Stimulated activated CD8-positive, alpha-beta memory T cell treated with anti-CD3 and anti-CD28 coated beads, Interleukin-12 subunit alpha, Interleukin-12 subunit beta, amount 100 ng/mL, for 24 hours (primary cell): ENCODE measurements at regions not wholly inside any gene's neighbourhood (a gene's known extent, or its start where the extent isn't known, plus 50 kb on each side); places are given as distances from the start of the nearest gene placed in this dataset.
"Not testable (repeated sequence)": the region's sequence is repeated elsewhere in the genome, so short reads cannot be mapped to it uniquely, and the experiment has no call there.

ENCODE experiments used
- DNase-seq: peaks from one replicate; pipeline ENCODE4 v3.0.0-alpha.2; 2020; ENCODE audit errors: extremely low read depth

DNA sequence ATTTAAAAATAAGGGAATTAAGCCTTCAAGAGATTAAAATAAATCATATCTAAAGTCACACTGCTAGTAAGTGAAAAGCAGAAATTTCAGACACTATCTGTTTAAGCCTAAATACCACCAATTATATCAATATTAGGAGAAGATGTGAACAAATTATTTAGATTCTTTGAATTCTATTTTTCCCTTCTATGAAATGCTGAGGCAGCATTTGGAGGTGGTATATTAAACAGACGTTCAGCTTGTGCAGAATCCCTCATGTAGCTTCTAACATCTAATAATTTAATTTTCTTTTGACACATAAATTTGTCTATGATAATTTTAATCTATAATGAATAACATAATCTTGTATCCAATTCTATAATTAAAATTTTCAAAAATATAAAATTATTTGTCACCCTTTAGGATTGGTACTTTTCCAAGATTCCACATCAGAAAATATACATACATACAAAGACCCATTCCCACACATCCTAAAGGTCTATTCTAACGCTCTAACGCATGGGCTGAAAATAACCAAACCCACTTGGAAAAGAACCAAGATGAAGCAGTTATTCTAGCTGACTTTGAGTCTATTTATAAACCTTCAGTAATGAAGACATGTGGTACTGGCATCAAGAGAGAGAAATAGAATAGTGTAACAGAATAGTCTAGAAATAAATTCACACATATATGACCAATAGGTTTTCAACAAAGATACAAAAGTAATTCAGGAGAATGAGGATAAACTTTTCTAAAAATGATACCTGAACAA is 751.8 kb downstream of the GALC start:
- DNase-seq, result no peak

GRCh38 chr14:87240319-87240718 is 752.7 kb downstream of the GALC start:
- not testable (repeated sequence) for DNase-seq

DNA sequence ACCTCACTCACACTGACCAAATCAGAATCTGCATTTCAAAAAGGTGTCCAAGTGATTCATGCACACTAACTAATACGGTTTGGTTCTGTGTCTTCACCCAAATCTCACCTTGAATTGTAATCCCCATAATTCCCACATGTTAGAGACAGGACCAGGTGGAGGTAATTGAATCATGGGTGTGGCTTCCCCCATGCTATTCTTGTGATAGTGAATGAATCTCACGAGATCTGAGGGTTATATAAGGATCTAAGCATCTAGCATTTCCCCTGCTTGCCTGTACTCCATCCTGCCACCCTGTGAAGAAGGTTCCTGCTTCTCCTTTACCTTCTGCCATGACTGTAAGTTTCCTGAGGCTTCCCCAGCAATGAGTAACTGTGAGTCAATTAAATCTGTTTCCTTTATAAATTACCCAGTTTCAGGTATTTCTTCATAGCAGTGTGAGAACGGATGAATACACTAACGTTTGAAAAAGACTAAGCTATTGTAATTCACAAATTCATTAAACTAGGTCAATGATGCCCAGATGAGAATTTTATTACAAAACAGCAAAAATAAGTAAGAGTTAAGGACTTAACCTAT is 759.1 kb downstream of the GALC start:
- DNase-seq, result no peak

- no peak for DNase-seq
Measured at GRCh38 chr14:87233266-87233665, 759.7 kb downstream of the GALC start.

- DNase-seq, result no peak
Measured at GRCh38 chr14:87231336-87232026, 761.5 kb downstream of the GALC start.

DNA sequence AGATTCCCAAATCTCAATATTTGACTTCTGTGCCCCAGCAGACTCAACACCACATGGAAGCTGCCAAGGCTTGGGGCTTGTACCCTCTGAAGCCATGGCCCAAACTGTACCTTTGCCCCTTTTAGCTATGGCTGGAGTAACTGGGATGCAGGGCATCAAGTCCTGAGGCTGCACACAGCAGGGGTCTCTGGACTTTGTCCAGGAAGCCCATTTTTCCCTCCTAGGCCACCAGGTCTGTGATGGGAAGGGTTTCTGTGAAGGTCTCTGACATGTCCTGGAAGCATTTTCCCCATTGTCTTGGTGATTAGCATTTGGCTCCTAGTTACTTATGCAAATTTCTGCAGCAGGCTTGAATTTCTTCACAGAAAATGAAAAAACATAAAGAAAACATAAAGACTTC is 762.3 kb downstream of the GALC start:
- no peak for DNase-seq

DNA sequence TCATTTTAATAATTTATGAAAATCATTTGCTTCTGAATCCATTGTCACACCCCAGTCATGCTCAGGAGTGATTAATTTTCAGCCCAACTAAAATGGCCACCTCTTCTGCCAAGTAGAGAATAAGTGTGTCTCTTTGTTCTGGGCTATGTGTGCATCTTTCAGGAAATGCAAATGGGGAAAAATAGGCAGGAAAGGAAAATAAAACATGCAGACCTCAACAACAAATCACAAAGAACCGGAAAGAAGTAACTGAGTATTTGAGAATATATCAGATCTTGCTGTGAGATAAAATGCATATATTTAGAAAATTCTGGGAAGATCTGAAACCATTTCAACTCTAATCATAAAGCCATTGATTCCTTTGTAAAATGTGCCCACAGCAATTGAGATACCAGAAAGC is 763.9 kb downstream of the GALC start:
- no peak for DNase-seq

DNA sequence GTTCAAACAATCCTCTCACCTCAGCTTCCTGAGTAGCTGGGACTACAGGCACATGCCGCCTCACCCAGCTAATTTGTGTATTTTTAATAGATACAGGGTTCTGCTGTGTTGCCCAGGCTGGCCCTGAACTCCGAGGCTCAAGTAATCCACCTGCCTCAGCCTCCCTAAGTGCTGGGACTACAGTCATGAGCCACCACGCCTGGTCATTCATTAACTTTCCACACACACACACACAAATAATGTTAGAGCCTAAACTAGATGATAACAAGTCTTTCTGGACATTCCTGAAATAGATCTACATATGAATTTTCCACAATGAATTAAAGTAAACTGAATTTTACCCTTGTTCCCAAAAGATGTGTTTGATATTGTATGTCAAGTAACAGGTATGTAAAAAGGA is 776.0 kb downstream of the GALC start:
- no peak for DNase-seq

- no peak for DNase-seq
Measured at GRCh38 chr14:87214558-87214957, 778.4 kb downstream of the GALC start.

DNA sequence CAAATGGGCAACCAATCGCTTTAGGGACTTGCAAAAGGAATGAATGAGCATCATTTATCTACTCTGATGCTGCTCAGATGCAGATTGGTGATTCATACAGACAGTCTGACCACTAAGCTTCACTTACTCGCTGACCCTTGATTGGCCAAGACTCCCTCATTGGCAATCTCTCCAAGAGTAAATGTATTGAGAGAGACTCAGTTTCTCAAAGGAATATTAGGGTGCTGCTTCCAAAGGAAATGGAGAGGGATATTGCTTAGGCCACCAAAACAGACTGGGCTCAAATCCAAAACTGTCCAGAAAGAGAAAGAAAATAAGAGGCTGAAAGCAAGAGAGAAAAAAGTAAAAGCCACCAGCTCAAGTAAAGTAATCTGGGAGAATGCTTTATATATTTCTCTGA is 785.2 kb downstream of the GALC start:
- no peak for DNase-seq

GRCh38 chr14:87205811-87206210 is 787.2 kb downstream of the GALC start:
- DNase-seq, result no peak

- DNase-seq, result no peak
Measured at GRCh38 chr14:87203346-87203745, 789.6 kb downstream of the GALC start.

DNA sequence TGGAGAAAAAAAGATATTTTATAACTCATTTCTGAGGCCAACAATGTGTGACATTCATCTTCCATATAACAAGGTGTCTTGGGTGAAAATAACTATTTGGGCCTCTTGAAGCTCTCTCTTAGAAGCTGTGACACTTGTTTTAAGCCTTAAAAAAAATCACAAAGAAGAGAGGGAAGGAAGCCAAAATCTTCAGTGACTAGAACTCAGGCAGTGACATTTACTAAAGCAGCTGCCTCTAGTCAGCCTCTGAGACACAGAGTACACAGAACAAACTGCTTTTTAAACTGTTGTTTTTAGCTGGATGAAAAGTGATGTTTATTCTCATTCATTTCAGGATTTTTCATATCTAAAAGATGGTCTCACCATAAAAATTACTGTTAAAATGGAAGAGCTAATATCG is 793.6 kb downstream of the GALC start:
- no peak for DNase-seq

DNA sequence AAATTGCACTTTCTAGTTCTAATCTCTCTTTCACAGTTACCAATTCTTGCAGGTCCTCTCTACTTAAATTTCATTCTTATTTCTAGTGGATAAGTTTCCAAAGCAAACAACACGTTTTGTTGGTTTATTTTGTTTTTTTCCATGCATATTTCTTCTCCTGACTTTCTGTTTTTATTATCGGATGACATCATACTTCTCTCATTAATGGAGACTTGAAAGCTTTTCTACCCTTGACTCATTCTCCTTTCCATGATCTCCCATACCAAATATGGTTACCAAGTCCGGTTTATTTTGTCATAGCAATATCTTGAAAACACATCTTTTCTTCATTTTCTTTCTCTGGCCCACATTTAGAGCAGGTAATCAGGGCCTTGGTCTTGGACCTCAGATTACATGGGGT is 796.5 kb downstream of the GALC start:
- no peak for DNase-seq

DNA sequence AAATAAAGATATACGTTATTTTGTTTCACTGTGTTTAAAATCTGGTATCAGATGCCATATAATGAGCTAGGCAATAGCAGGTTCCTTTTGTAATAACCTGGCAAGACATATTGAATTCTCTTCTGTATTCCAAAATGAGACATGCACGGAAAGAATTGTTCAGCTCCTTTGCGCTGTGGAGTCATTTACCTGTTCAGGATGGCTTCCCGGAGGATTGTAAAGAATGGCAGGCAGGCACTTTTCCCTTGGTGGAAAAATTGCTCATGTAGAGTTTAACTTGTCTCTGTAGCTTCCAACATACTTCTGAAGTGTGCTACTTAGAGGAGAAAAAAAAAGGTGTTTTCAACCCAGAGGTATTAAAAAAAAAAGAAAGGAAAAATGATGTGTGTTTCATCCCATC is 805.2 kb downstream of the GALC start:
- DNase-seq, result no peak

- no peak for DNase-seq
Measured at GRCh38 chr14:87186737-87187136, 806.2 kb downstream of the GALC start.

GRCh38 chr14:87185961-87186560 is 806.9 kb downstream of the GALC start:
- no peak for DNase-seq

DNA sequence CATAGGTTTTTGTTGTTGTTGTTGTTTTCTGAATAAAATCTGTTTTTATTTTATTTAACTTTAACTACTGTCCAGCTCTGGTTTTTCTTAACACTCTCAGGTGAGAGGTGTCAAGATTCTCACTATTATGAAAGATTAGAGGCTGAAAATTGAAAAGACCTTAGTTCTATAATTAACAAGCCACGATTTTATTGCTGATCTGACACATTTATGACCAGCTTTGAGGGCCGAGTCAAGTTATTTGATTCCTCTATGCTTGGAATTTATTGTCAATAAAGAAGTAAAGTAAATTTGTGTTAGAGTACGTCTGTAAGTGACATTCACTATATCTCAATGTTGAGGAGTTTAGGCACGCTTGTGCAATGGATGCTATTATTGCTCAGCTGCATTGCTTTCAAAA is 808.8 kb downstream of the GALC start:
- DNase-seq, result no peak

GRCh38 chr14:87181288-87181687 is 811.7 kb downstream of the GALC start:
- no peak for DNase-seq

GRCh38 chr14:87179936-87180335 is 813.0 kb downstream of the GALC start:
- DNase-seq, result no peak

GRCh38 chr14:87178277-87178676 is 814.7 kb downstream of the GALC start:
- no peak for DNase-seq

DNA sequence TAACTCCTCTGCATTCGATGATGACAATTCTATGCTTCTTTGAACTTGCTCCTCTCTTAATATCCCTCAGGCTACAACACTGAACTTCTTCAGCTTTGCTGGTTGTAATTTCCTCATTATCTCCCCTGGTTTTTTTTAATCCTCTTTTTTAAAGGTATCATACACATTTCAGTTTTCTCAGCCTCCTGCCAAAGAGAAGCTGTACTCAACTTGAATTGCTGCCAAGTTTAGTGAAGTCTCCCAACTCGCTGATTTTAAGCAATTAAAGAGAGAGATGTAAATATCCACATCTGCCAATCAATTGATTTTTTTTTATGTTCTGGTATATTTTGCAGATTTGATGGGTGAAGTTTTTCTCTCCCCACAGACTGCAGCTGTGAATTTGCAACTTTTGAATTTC is 817.8 kb downstream of the GALC start:
- no peak for DNase-seq

- DNase-seq, result no peak
Measured at GRCh38 chr14:87171141-87171540, 821.8 kb downstream of the GALC start.
